Subcutaneous abdominal adipose tissue (tissue), 5 donors: ENCODE measurements at regions not wholly inside any gene's neighbourhood (a gene's known extent, or its start where the extent isn't known, plus 50 kb on each side); places are given as distances from the start of the nearest gene placed in this dataset.

Source experiments
- H3K27ac ChIP-seq: one replicate; pipeline ENCODE4 v1.7.0; 2013; ENCODE audit warnings: low read depth, mild to moderate bottlenecking, inconsistent platforms, low read length, moderate library complexity
- H3K27me3 ChIP-seq, 5 donors: one replicate each; pipeline ENCODE4 v1.7.0; 2013; ENCODE audit warnings: low read length in 5 of 5, inconsistent platforms in 1 of 5; ENCODE audit not compliant: control insufficient read depth in 5 of 5, insufficient read depth in 4 of 5
- H3K36me3 ChIP-seq, 5 donors: one replicate each; pipeline ENCODE4 v1.7.0; 2013; ENCODE audit warnings: low read length in 5 of 5; ENCODE audit not compliant: control insufficient read depth in 5 of 5, insufficient read depth in 5 of 5
- H3K4me1 ChIP-seq, 5 donors: one replicate each; pipeline ENCODE4 v1.7.0; 2013; ENCODE audit warnings: low read length in 5 of 5, mild to moderate bottlenecking in 3 of 5, moderate library complexity in 1 of 5; ENCODE audit not compliant: control insufficient read depth in 5 of 5, insufficient read depth in 5 of 5
- H3K4me3 ChIP-seq, 5 donors: one replicate each; pipeline ENCODE4 v1.7.0; 2013; ENCODE audit warnings: low read length in 5 of 5, low read depth in 1 of 5
- H3K9ac ChIP-seq, 5 donors: one replicate each; pipeline ENCODE4 v1.7.0; 2013; ENCODE audit warnings: low read length in 5 of 5, mild to moderate bottlenecking in 4 of 5, moderate library complexity in 3 of 5
- H3K9me3 ChIP-seq, 5 donors: one replicate each; pipeline ENCODE4 v1.7.0; 2013; ENCODE audit warnings: low read length in 5 of 5; ENCODE audit not compliant: control insufficient read depth in 5 of 5
- donor health status: healthy.
- donor health status: healthy.
- donor health status: healthy.
- donor health status: healthy.
- donor health status: healthy.

- Histone ChIP-seq H3K4me3 (no peak overlapping the region), H3K27ac (no peak overlapping the region), H3K9ac (no peak overlapping the region), H3K4me1 (no peaks in the 10 kb centered on the region), H3K27me3 (no peaks in the 10 kb centered on the region), H3K9me3 (no peaks in the 10 kb centered on the region), H3K36me3 (no peaks in the 10 kb centered on the region)
Measured at GRCh38 chr4:45620808-45621207, 503.0 kb downstream of the GABRG1 start.

GRCh38 chr4:45596379-45597101 is 527.3 kb downstream of the GABRG1 start:
- H3K36me3 ChIP-seq, result no peaks in the 10 kb centered on the region
- no peaks in the 10 kb centered on the region for H3K9me3 ChIP-seq
- H3K27ac ChIP-seq, result no peak overlapping the region
- H3K9ac ChIP-seq, result no peak overlapping the region
- H3K4me3 ChIP-seq, result no peak overlapping the region
- no peaks in the 10 kb centered on the region for H3K27me3 ChIP-seq
- no peaks in the 10 kb centered on the region for H3K4me1 ChIP-seq

- H3K36me3 ChIP-seq, result no peaks in the 10 kb centered on the region
- H3K27me3 ChIP-seq, result no peaks in the 10 kb centered on the region
Measured at GRCh38 chr4:45580334-45580733, 543.5 kb downstream of the GABRG1 start.

GRCh38 chr4:45578874-45579273 is 545.0 kb downstream of the GABRG1 start:
- Histone ChIP-seq H3K9ac (no peak overlapping the region), H3K9me3 (peaks cover 0 to 6% (median 0%) of the 10 kb centered on the region in 5 donors), H3K27ac (no peak overlapping the region)

More at GRCh38 chr4:45580334-45580733, 543.5 kb downstream of the GABRG1 start:
- Histone ChIP-seq H3K27ac (no peak overlapping the region), H3K4me1 (no peaks in the 10 kb centered on the region), H3K4me3 (no peak overlapping the region), H3K9ac (no peak overlapping the region), H3K9me3 (peaks cover 0 to 7% (median 6%) of the 10 kb centered on the region in 5 donors)

GRCh38 chr4:45576275-45576674 is 547.6 kb downstream of the GABRG1 start:
- Histone ChIP-seq H3K27me3 (no peaks in the 10 kb centered on the region), H3K9me3 (peaks cover 0 to 6% (median 0%) of the 10 kb centered on the region in 5 donors), H3K36me3 (no peaks in the 10 kb centered on the region), H3K27ac (no peak overlapping the region), H3K9ac (no peak overlapping the region), H3K4me1 (no peaks in the 10 kb centered on the region), H3K4me3 (no peak overlapping the region)

More at GRCh38 chr4:45578874-45579273, 545.0 kb downstream of the GABRG1 start:
- Histone ChIP-seq H3K4me1 (no peaks in the 10 kb centered on the region), H3K27me3 (no peaks in the 10 kb centered on the region), H3K4me3 (no peak overlapping the region), H3K36me3 (no peaks in the 10 kb centered on the region)

GRCh38 chr4:45569619-45570018 is 554.2 kb downstream of the GABRG1 start:
- Histone ChIP-seq H3K4me3 (no peak overlapping the region), H3K27me3 (no peaks in the 10 kb centered on the region), H3K9ac (no peak overlapping the region), H3K27ac (no peak overlapping the region), H3K36me3 (no peaks in the 10 kb centered on the region), H3K9me3 (no peaks in the 10 kb centered on the region), H3K4me1 (no peaks in the 10 kb centered on the region)

GRCh38 chr4:45568694-45569093 is 555.2 kb downstream of the GABRG1 start:
- Histone ChIP-seq H3K4me1 (no peaks in the 10 kb centered on the region), H3K27me3 (no peaks in the 10 kb centered on the region), H3K4me3 (no peak overlapping the region), H3K9me3 (no peaks in the 10 kb centered on the region), H3K27ac (no peak overlapping the region), H3K36me3 (no peaks in the 10 kb centered on the region), H3K9ac (no peak overlapping the region)

GRCh38 chr4:45566896-45567603 is 556.8 kb downstream of the GABRG1 start:
- H3K36me3 ChIP-seq, result no peaks in the 10 kb centered on the region
- H3K27ac ChIP-seq, result no peak overlapping the region
- no peaks in the 10 kb centered on the region for H3K27me3 ChIP-seq

GRCh38 chr4:45554423-45554822 is 569.4 kb downstream of the GABRG1 start:
- Histone ChIP-seq H3K4me1 (no peaks in the 10 kb centered on the region), H3K4me3 (no peak overlapping the region), H3K27me3 (no peaks in the 10 kb centered on the region), H3K36me3 (no peaks in the 10 kb centered on the region), H3K27ac (no peak overlapping the region), H3K9me3 (no peaks in the 10 kb centered on the region), H3K9ac (no peak overlapping the region)

More at GRCh38 chr4:45566896-45567603, 556.8 kb downstream of the GABRG1 start:
- no peak overlapping the region for H3K4me3 ChIP-seq
- H3K9ac ChIP-seq, result no peak overlapping the region
- no peaks in the 10 kb centered on the region for H3K9me3 ChIP-seq
- no peaks in the 10 kb centered on the region for H3K4me1 ChIP-seq

- Histone ChIP-seq H3K9ac (no peak overlapping the region), H3K27me3 (no peaks in the 10 kb centered on the region), H3K27ac (no peak overlapping the region), H3K4me3 (no peak overlapping the region), H3K36me3 (no peaks in the 10 kb centered on the region), H3K9me3 (no peaks in the 10 kb centered on the region), H3K4me1 (no peaks in the 10 kb centered on the region)
Measured at GRCh38 chr4:45550766-45551366, 573.0 kb downstream of the GABRG1 start.
